C4-2B (cell line): ENCODE measurements at regions not wholly inside any gene's neighbourhood (a gene's known extent, or its start where the extent isn't known, plus 50 kb on each side); places are given as distances from the start of the nearest gene placed in this dataset.

Experiments used
- CTCF ChIP-seq: fragments of 450-650 bp; conservative IDR thresholded peaks from 2 replicates; pipeline ENCODE4 v1.5.1; 2017; ENCODE audit warnings: mild to moderate bottlenecking
- ZFX ChIP-seq: fragments of 450-650 bp; IDR thresholded peaks from 2 replicates; pipeline ENCODE4 v1.6.1; 2017

- TF ChIP-seq CTCF, result no peak
- TF ChIP-seq ZFX, result no peak
These were observed 89.1 kb upstream of the AGR3 start for GRCh38 chr7:16970732-16971482.
